Right atrium auricular region (tissue), 2 donors: ENCODE measurements at regions not wholly inside any gene's neighbourhood (a gene's known extent, or its start where the extent isn't known, plus 50 kb on each side); places are given as distances from the start of the nearest gene placed in this dataset.

Source experiments
- DNase-seq: peaks from one replicate; pipeline ENCODE4 v3.0.0-alpha.2; 2019; ENCODE audit warnings: low spot score
- H3K27ac ChIP-seq, 2 donors: fragments of 200-600 bp; sonication (generic); 1 replicate in 1 of 2; 2 replicates in 1 of 2; pipeline ENCODE4 v1.5.1; 2016 to 2019
- H3K27me3 ChIP-seq, 2 donors: fragments of 200-600 bp; sonication (generic); one replicate each; pipeline versions ENCODE4 v1.5.1 to v1.6.0; 2017 to 2019
- H3K36me3 ChIP-seq: fragments of 200-600 bp; sonication (generic); one replicate; pipeline ENCODE4 v1.5.1; 2016
- H3K4me1 ChIP-seq, 2 donors: fragments of 200-600 bp; sonication (generic); one replicate each; pipeline versions ENCODE4 v1.5.1 to v1.6.0; 2017 to 2019
- H3K4me3 ChIP-seq, 2 donors: fragments of 200-600 bp; sonication (generic); 1 replicate in 1 of 2; 2 replicates in 1 of 2; pipeline ENCODE4 v1.5.1; 2017 to 2019; ENCODE audit warnings: mild to moderate bottlenecking in 1 of 2, moderate library complexity in 1 of 2
- H3K9me3 ChIP-seq, 2 donors: fragments of 200-600 bp; sonication (generic); one replicate each; pipeline ENCODE4 v1.5.1; 2019
- CTCF ChIP-seq, 2 donors: fragments of 200-600 bp; sonication (generic); IDR thresholded peaks; one replicate each; pipeline ENCODE4 v1.5.1; 2019; ENCODE audit warnings: antibody characterized with exemption in 2 of 2

- no peak overlapping the region for H3K27ac ChIP-seq
- no peaks in the 10 kb centered on the region for H3K27me3 ChIP-seq
- H3K36me3 ChIP-seq: no peaks in the 10 kb centered on the region
- H3K4me1 ChIP-seq: no peaks in the 10 kb centered on the region
- DNase-seq: no peak
- no peak for TF ChIP-seq CTCF (IDR thresholded peaks at IDR 0.05)
- no peak overlapping the region for H3K4me3 ChIP-seq
- no peaks in the 10 kb centered on the region for H3K9me3 ChIP-seq
Measured at GRCh38 chr1:239912471-239912870, 179.2 kb upstream of the FMN2 start.

- no peak for DNase-seq
- Histone ChIP-seq H3K9me3 (no peaks in the 10 kb centered on the region), H3K4me3 (no peak overlapping the region), H3K36me3 (no peaks in the 10 kb centered on the region), H3K27ac (no peak overlapping the region), H3K4me1 (no peaks in the 10 kb centered on the region), H3K27me3 (no peaks in the 10 kb centered on the region)
- no peak for TF ChIP-seq CTCF (IDR thresholded peaks at IDR 0.05)
Measured at GRCh38 chr1:239913141-239913585, 178.5 kb upstream of the FMN2 start.

- Histone ChIP-seq H3K27me3 (no peaks in the 10 kb centered on the region), H3K27ac (no peak overlapping the region), H3K36me3 (no peaks in the 10 kb centered on the region), H3K9me3 (no peaks in the 10 kb centered on the region), H3K4me1 (no peaks in the 10 kb centered on the region), H3K4me3 (no peak overlapping the region)
- TF ChIP-seq CTCF (IDR thresholded peaks at IDR 0.05): no peak
- no peak for DNase-seq
Measured at GRCh38 chr1:239914751-239915231, 176.9 kb upstream of the FMN2 start.

GRCh38 chr1:239918634-239919033 lies 173.0 kb upstream of the FMN2 start:
- no peak for DNase-seq
- Histone ChIP-seq H3K9me3 (no peaks in the 10 kb centered on the region), H3K27me3 (no peaks in the 10 kb centered on the region), H3K4me1 (no peaks in the 10 kb centered on the region), H3K36me3 (no peaks in the 10 kb centered on the region), H3K4me3 (no peak overlapping the region), H3K27ac (no peak overlapping the region)
- no peak for TF ChIP-seq CTCF (IDR thresholded peaks at IDR 0.05)

GRCh38 chr1:239920214-239920613 lies 171.5 kb upstream of the FMN2 start:
- Histone ChIP-seq H3K4me1 (no peaks in the 10 kb centered on the region), H3K27me3 (no peaks in the 10 kb centered on the region), H3K36me3 (no peaks in the 10 kb centered on the region), H3K4me3 (no peak overlapping the region), H3K9me3 (no peaks in the 10 kb centered on the region), H3K27ac (no peak overlapping the region)
- no peak for DNase-seq
- no peak for TF ChIP-seq CTCF (IDR thresholded peaks at IDR 0.05)

- DNase-seq: no peak
- H3K27me3 ChIP-seq: no peaks in the 10 kb centered on the region
- no peaks in the 10 kb centered on the region for H3K4me1 ChIP-seq
- H3K9me3 ChIP-seq: no peaks in the 10 kb centered on the region
- no peak for TF ChIP-seq CTCF (IDR thresholded peaks at IDR 0.05)
- no peak overlapping the region for H3K4me3 ChIP-seq
- no peak overlapping the region for H3K27ac ChIP-seq
- no peaks in the 10 kb centered on the region for H3K36me3 ChIP-seq
Measured at GRCh38 chr1:239922778-239923522, 168.7 kb upstream of the FMN2 start.
